ENCODE measurements at regions not wholly inside any gene's neighbourhood (a gene's known extent, or its start where the extent isn't known, plus 50 kb on each side); places are given as distances from the start of the nearest gene placed in this dataset.

GRCh38 chr10:36578306-36578705 lies 547.1 kb upstream of the ANKRD30A start:
- Histone ChIP-seq H2AFZ (ENCODE audit: insufficient read depth, low read depth, low read length, poor library complexity, severe bottlenecking) (no peak overlapping the region), H3K36me3 (replicated peaks in 1 of 2; ENCODE audit: control extremely low read depth in 1 of 2, control insufficient read depth in 1 of 2, extremely low read depth in 1 of 2, insufficient read depth in 2 of 2, low read length in 1 of 2) (no peaks in the 10 kb centered on the region), H3K4me1 (ENCODE audit: control insufficient read depth in 2 of 2, insufficient read depth in 2 of 2, low read length in 2 of 2) (no peaks in the 10 kb centered on the region), H3K9ac (ENCODE audit: low read length) (no peak overlapping the region), H4K20me1 (ENCODE audit: control insufficient read depth, insufficient read depth, low read length, poor library complexity, severe bottlenecking) (no peaks in the 10 kb centered on the region), H3K27me3 (replicated peaks in 1 of 4; ENCODE audit: control extremely low read depth in 1 of 4, control insufficient read depth in 3 of 4, insufficient read depth in 4 of 4, low read length in 3 of 4) (no peaks in the 10 kb centered on the region), H3K4me3 (ENCODE audit: control extremely low read depth in 1 of 5, extremely low read depth in 1 of 5, insufficient read depth in 1 of 5, low read depth in 2 of 5, low read length in 4 of 5) (no peak overlapping the region), H3K79me2 (ENCODE audit: control insufficient read depth, insufficient read depth, low read length) (no peaks in the 10 kb centered on the region), H3K27ac (ENCODE audit: low read length in 2 of 2) (no peak overlapping the region), H3K4me2 (replicated peaks; ENCODE audit: low read depth, low read length, poor library complexity, severe bottlenecking) (no peak overlapping the region), H3K9me3 (ENCODE audit: control extremely low read depth in 1 of 3, control insufficient read depth in 2 of 3, insufficient read depth in 1 of 3, low read length in 2 of 3) (peaks cover 0 to 1% (median 0%) of the 10 kb centered on the region in 3 donors)
- POLR2A ChIA-PET, result no interaction called here
- Mint-ChIP-seq H3K4me3 (no peak overlapping the region), H3K27me3 (no peaks in the 10 kb centered on the region), H3K27ac (no peak overlapping the region), H3K9me3 (ENCODE audit: insufficient read depth) (no peaks in the 10 kb centered on the region), H3K4me1 (no peaks in the 10 kb centered on the region)
- CTCF ChIA-PET, result no interaction called here
- ATAC-seq (ENCODE audit: low read depth) (no peak), DNase-seq (no peak)
- TF ChIP-seq EZH2 (IDR thresholded peaks at IDR 0.05; ENCODE audit: borderline replicate concordance, insufficient read depth, low read depth, low read length, poor library complexity, severe bottlenecking) (no peak), CTCF (IDR thresholded peaks at IDR 0.05) (no peak)
- 79% methylated on average over 2 of the region's 5 CpGs for WGBS (ENCODE audit: insufficient coverage)
- intact Hi-C loops (cut with micrococcal nuclease), result no loop called here

- Histone ChIP-seq H3K4me1 (ENCODE audit: control insufficient read depth in 2 of 2, insufficient read depth in 2 of 2, low read length in 2 of 2) (no peaks in the 10 kb centered on the region), H3K4me2 (replicated peaks; ENCODE audit: low read depth, low read length, poor library complexity, severe bottlenecking) (no peak overlapping the region), H4K20me1 (ENCODE audit: control insufficient read depth, insufficient read depth, low read length, poor library complexity, severe bottlenecking) (no peaks in the 10 kb centered on the region), H3K79me2 (ENCODE audit: control insufficient read depth, insufficient read depth, low read length) (no peaks in the 10 kb centered on the region), H2AFZ (ENCODE audit: insufficient read depth, low read depth, low read length, poor library complexity, severe bottlenecking) (no peak overlapping the region), H3K9me3 (ENCODE audit: control extremely low read depth in 1 of 3, control insufficient read depth in 2 of 3, insufficient read depth in 1 of 3, low read length in 2 of 3) (peaks cover 0 to 1% (median 0%) of the 10 kb centered on the region in 3 donors), H3K27ac (ENCODE audit: low read length in 2 of 2) (no peak overlapping the region), H3K4me3 (ENCODE audit: control extremely low read depth in 1 of 5, extremely low read depth in 1 of 5, insufficient read depth in 1 of 5, low read depth in 2 of 5, low read length in 4 of 5) (no peak overlapping the region), H3K9ac (ENCODE audit: low read length) (no peak overlapping the region), H3K27me3 (replicated peaks in 1 of 4; ENCODE audit: control extremely low read depth in 1 of 4, control insufficient read depth in 3 of 4, insufficient read depth in 4 of 4, low read length in 3 of 4) (no peaks in the 10 kb centered on the region), H3K36me3 (replicated peaks in 1 of 2; ENCODE audit: control extremely low read depth in 1 of 2, control insufficient read depth in 1 of 2, extremely low read depth in 1 of 2, insufficient read depth in 2 of 2, low read length in 1 of 2) (no peaks in the 10 kb centered on the region)
- Mint-ChIP-seq H3K27me3 (no peaks in the 10 kb centered on the region), H3K9me3 (ENCODE audit: insufficient read depth) (no peaks in the 10 kb centered on the region), H3K4me1 (no peaks in the 10 kb centered on the region), H3K4me3 (no peak overlapping the region), H3K27ac (no peak overlapping the region)
- DNase-seq (no peak), ATAC-seq (ENCODE audit: low read depth) (no peak)
- TF ChIP-seq CTCF (IDR thresholded peaks at IDR 0.05) (no peak), EZH2 (IDR thresholded peaks at IDR 0.05; ENCODE audit: borderline replicate concordance, insufficient read depth, low read depth, low read length, poor library complexity, severe bottlenecking) (no peak)
- CTCF ChIA-PET, result no interaction called here
- intact Hi-C loops (cut with micrococcal nuclease), result no loop called here
- POLR2A ChIA-PET, result no interaction called here
- no CpG with 5 or more reads among the region's 1 CpG for WGBS (ENCODE audit: insufficient coverage)
These were observed 548.3 kb upstream of the ANKRD30A start for GRCh38 chr10:36577126-36577525.

Data from B cell (primary cell).